GM11168 (cell line): ENCODE measurements at regions not wholly inside any gene's neighbourhood (a gene's known extent, or its start where the extent isn't known, plus 50 kb on each side); places are given as distances from the start of the nearest gene placed in this dataset.

Experiments
- in situ Hi-C: fragments of 300-500 bp; cut with MboI; formaldehyde crosslinking; loops from one replicate; pipeline ENCODE4 v1.12.0; 2022; ENCODE audit warnings: low sequenced_read_pairs; ENCODE audit not compliant: unreplicated experiment

- in situ Hi-C loops: loop anchor here (25.0 kb wide), 1 partner anchor 556 kb away; no protein-coding TSS in a partner anchor
Observed at GRCh38 chrX:10743476-10743875, 123.1 kb upstream of the MID1 start.

DNA sequence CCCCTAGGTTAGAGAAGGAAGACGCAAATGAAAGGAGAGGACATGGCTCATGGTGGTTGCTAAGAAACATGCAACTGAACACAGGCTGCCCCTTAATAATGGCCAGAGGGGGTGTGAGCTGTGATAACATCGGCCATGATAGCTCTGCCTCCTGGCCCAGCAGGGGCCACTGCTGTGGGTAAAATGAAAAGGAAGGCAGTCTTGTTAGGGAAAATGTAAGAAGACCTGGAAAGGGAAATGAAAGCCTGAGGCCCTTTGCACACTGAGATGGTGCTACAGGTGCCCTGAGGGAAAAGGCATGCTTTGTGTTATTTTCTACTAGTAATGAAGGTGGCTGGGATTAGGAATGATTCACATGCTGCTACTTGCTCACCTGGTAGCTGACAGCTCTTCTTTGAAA lies 123.6 kb upstream of the MID1 start:
- in situ Hi-C loops: loop anchor here (25.0 kb wide), 1 partner anchor 557 kb away; no protein-coding TSS in a partner anchor

DNA sequence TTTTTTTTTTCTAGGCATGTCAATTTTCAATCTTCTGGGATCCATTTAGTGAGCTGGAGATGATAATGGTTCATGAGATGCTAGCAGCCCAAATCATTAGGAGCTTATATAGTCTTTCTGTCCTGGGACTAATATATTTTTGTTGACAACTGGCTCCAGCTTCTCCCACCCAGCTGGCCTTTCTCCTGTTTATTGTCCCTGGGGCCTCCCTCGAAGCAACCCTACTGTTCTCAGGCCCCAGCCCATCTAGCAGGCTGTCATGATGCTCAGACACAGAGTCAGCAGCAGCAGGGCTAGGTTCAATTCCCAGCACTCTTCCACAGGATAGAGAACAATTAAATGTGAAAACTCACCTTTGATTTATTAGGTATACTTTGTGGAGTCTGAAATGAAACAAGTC lies 127.6 kb upstream of the MID1 start:
- in situ Hi-C loops: loop anchor here (25.0 kb wide), 1 partner anchor 561 kb away; no protein-coding TSS in a partner anchor

GRCh38 chrX:10749113-10749512 lies 128.7 kb upstream of the MID1 start:
- in situ Hi-C loops: loop anchor here (25.0 kb wide), 1 partner anchor 562 kb away; no protein-coding TSS in a partner anchor

- in situ Hi-C loops: no loop called here
Observed at GRCh38 chrX:10750581-10750980, 130.2 kb upstream of the MID1 start.

- in situ Hi-C loops: no loop called here
Observed at GRCh38 chrX:10753116-10753515, 132.7 kb upstream of the MID1 start.

GRCh38 chrX:10754445-10754844 lies 134.1 kb upstream of the MID1 start:
- in situ Hi-C loops: no loop called here

GRCh38 chrX:10755439-10756334 lies 135.3 kb upstream of the MID1 start:
- in situ Hi-C loops: no loop called here

DNA sequence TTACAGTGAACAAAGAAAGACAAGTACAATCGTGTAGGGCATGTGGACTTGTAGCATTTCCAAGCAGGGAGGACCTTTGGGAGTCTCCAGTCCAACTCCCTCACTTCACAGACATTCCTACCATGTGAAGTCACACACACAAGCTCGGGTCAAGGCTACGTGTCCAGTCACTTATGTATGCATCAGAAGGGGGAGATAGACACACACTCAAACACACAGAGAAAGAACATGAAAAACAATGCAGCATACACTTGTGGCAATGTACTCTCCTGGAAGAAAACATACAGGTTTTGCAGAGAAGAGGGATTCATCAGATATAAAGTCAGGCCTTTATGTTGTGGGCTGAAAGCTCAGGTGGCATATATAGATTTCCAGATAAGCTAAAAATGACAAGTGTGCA lies 136.1 kb upstream of the MID1 start:
- in situ Hi-C loops: no loop called here

DNA sequence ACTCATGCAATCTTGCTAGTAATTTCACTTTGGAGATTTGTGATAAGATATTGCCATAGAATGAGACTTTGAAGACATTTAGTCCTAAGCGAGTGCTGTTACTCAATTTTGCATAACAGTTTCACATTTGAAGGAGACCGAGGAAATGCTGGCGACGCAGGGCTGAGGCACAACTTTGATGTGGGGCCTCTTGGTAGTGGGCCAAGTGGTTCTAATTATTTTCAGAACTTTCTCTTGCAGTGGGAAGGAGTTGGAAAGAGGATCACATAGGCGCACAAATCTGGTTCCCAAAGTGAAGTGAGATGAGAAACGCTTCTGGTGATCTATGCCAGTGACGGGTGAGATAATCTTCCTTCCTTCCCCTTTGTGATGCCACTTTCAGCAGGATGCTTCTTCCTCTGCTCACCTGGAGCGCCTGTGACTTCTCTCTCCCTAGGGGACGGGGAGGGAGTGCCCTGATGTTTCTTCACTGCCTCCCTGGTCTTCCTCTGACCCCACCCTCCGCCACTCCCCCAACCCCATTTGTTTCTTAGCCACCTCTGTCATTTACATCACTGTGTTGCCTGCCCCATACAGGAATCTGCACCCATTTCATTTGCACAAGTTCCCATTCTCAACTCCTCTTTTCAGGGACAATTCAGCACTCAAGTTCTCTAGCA lies 138.9 kb upstream of the MID1 start:
- in situ Hi-C loops: no loop called here

DNA sequence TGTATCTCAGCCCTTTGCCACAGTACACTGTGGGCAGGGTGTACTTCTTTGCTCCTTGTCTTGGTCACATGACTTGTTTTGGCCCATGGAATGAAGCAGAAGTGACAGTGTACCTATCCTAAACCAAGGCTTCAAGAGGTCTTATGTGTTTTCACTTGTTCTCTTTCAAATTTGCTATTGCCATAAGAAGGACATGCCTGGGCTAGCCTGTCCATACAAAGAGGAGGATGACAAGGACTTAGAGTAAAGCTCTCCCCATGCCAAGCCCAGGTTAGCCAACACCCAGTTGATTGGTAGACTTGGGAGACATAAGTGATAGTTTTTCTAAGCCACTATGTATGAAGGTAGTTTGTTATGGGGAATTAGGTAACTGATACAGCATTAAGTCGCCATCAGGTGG lies 141.1 kb upstream of the MID1 start:
- in situ Hi-C loops: no loop called here

DNA sequence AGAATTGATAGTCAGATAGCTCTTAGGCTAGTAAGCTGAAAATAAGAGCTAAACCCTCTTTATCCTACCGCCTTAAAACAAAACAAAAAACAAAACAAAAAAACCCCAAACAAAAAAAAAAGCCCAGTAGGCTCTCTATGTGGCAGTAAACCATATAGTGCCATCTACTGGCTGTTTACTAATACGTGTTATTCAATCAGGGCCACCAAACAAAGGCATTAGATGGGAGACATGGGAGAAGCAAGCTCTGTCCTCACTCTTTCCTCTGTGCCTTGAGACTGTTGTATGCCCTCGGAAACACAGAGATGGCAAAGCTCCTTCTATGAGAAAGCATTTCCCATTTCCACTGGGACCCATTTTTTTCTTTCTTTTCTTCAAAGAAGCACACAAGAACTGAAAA lies 148.8 kb upstream of the MID1 start:
- in situ Hi-C loops: no loop called here

GRCh38 chrX:10769696-10770619 lies 149.6 kb upstream of the MID1 start:
- in situ Hi-C loops: no loop called here

DNA sequence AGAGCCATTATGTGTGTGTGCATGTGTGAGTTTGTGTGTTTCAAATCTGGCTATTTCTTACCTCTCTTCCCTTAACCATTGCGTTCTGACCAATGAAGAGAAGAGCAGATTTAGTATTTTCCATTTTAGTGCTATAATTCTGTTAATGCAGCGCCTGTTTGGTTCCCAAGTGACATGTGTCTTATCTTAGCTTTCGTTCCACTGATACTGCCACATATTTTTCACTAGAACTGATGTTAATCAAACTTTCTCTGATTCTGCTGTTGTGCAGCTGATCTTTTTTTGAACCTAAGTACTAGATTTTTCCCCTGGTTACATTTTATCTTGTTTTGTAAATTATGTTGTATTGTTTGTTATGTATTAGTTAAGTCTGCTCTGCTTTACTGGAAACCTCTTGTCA lies 152.9 kb upstream of the MID1 start:
- in situ Hi-C loops: no loop called here

GRCh38 chrX:10781847-10782530 lies 161.6 kb upstream of the MID1 start:
- in situ Hi-C loops: no loop called here

- in situ Hi-C loops: no loop called here
Observed at GRCh38 chrX:10783451-10783995, 163.1 kb upstream of the MID1 start.

GRCh38 chrX:10787264-10787663 lies 166.9 kb upstream of the MID1 start:
- in situ Hi-C loops: no loop called here

GRCh38 chrX:10794203-10794630 lies 173.8 kb upstream of the MID1 start:
- in situ Hi-C loops: no loop called here

- in situ Hi-C loops: no loop called here
Observed at GRCh38 chrX:10795721-10796120, 175.3 kb upstream of the MID1 start.
